ENCODE measurements at regions not wholly inside any gene's neighbourhood (a gene's known extent, or its start where the extent isn't known, plus 50 kb on each side); places are given as distances from the start of the nearest gene placed in this dataset.

GRCh38 chr10:131732631-131733127 is 168.1 kb upstream of the PPP2R2D start:
- no peak for TF ChIP-seq GATA3 (IDR thresholded peaks at IDR 0.05; ENCODE audit: low read depth, low read length)
- TF ChIP-seq GATA2 (IDR thresholded peaks at IDR 0.05; ENCODE audit: low read depth, low read length), result no peak

Measured in SH-SY5Y (cell line).